Liver (tissue), 8 donors: ENCODE measurements at regions not wholly inside any gene's neighbourhood (a gene's known extent, or its start where the extent isn't known, plus 50 kb on each side); places are given as distances from the start of the nearest gene placed in this dataset.

Experiments used
- DNase-seq: peaks from one replicate; pipeline ENCODE4 v3.0.0-alpha.2; 2017; ENCODE audit warnings: low spot score
- H3K27ac ChIP-seq, 2 donors: one replicate each; pipeline ENCODE4 v1.7.0; 2013; ENCODE audit warnings: inconsistent platforms in 2 of 2, low read length in 2 of 2, control low read depth in 1 of 2, low read depth in 1 of 2, mild to moderate bottlenecking in 1 of 2
- H3K27me3 ChIP-seq, 4 donors: one replicate each; pipeline versions ENCODE4 v1.6.1 to v1.7.0; 2013; ENCODE audit warnings: low read length in 3 of 4, inconsistent platforms in 1 of 4, mild to moderate bottlenecking in 1 of 4, moderate library complexity in 1 of 4; ENCODE audit not compliant: control insufficient read depth in 4 of 4, insufficient read depth in 4 of 4
- H3K36me3 ChIP-seq, 4 donors: one replicate each; pipeline versions ENCODE4 v1.6.1 to v1.7.0; 2013; ENCODE audit warnings: low read length in 3 of 4, mild to moderate bottlenecking in 3 of 4, low read depth in 1 of 4, moderate library complexity in 1 of 4; ENCODE audit not compliant: control insufficient read depth in 4 of 4, insufficient read depth in 3 of 4
- H3K4me1 ChIP-seq, 4 donors: one replicate each; pipeline versions ENCODE4 v1.6.1 to v1.7.0; 2013; ENCODE audit warnings: low read length in 3 of 4, mild to moderate bottlenecking in 3 of 4, moderate library complexity in 1 of 4; ENCODE audit not compliant: control insufficient read depth in 4 of 4, insufficient read depth in 4 of 4
- H3K4me3 ChIP-seq, 3 donors: one replicate each; pipeline versions ENCODE4 v1.6.1 to v1.7.0; 2013; ENCODE audit warnings: low read length in 3 of 3, control low read depth in 1 of 3, low read depth in 1 of 3, mild to moderate bottlenecking in 1 of 3
- H3K9ac ChIP-seq, 2 donors: one replicate each; pipeline ENCODE4 v1.7.0; 2013; ENCODE audit warnings: low read length in 2 of 2, mild to moderate bottlenecking in 2 of 2, moderate library complexity in 2 of 2, control low read depth in 1 of 2, low read depth in 1 of 2
- H3K9me3 ChIP-seq, 4 donors: one replicate each; pipeline versions ENCODE4 v1.6.1 to v1.7.0; 2013; ENCODE audit warnings: low read length in 3 of 4; ENCODE audit not compliant: control insufficient read depth in 4 of 4
- EGR1 ChIP-seq, 2 donors: IDR thresholded peaks; 2 replicates each; pipeline ENCODE4 v1.6.1; 2016 to 2018; ENCODE audit warnings: antibody characterized with exemption in 2 of 2, low read depth in 2 of 2
- FOXA1 ChIP-seq: IDR thresholded peaks from 2 replicates; pipeline ENCODE4 v1.6.1; 2016; ENCODE audit warnings: antibody characterized with exemption
- FOXA2 ChIP-seq: IDR thresholded peaks from 2 replicates; pipeline ENCODE4 v1.6.1; 2016; ENCODE audit warnings: antibody characterized with exemption
- GABPA ChIP-seq, 2 donors: IDR thresholded peaks in 1 of 2; conservative IDR thresholded peaks in 1 of 2; 2 replicates each; pipeline ENCODE4 v1.6.1; 2016; ENCODE audit warnings: antibody characterized with exemption in 2 of 2, mild to moderate bottlenecking in 1 of 2, moderate library complexity in 1 of 2
- HNF4A ChIP-seq, 2 donors: conservative IDR thresholded peaks; 2 replicates each; pipeline ENCODE4 v1.6.1; 2016; ENCODE audit warnings: antibody characterized with exemption in 2 of 2, mild to moderate bottlenecking in 2 of 2
- HNF4G ChIP-seq: IDR thresholded peaks from 2 replicates; pipeline ENCODE4 v1.6.1; 2016; ENCODE audit warnings: antibody characterized with exemption
- JUND ChIP-seq, 2 donors: IDR thresholded peaks; 2 replicates each; pipeline ENCODE4 v1.6.1; 2016; ENCODE audit warnings: antibody characterized with exemption in 2 of 2
- NR2F2 ChIP-seq: IDR thresholded peaks from 2 replicates; pipeline ENCODE4 v1.6.1; 2016; ENCODE audit warnings: antibody characterized with exemption
- RAD21 ChIP-seq, 2 donors: IDR thresholded peaks; 2 replicates each; pipeline ENCODE4 v1.6.1; 2016; ENCODE audit warnings: antibody characterized with exemption in 2 of 2, mild to moderate bottlenecking in 2 of 2
- RXRA ChIP-seq, 2 donors: IDR thresholded peaks; 2 replicates each; pipeline ENCODE4 v1.6.1; 2017 to 2018; ENCODE audit warnings: antibody characterized with exemption in 2 of 2, mild to moderate bottlenecking in 1 of 2
- SP1 ChIP-seq: IDR thresholded peaks from 2 replicates; pipeline ENCODE4 v1.6.1; 2018; ENCODE audit warnings: antibody characterized with exemption, mild to moderate bottlenecking
- TAF1 ChIP-seq: conservative IDR thresholded peaks from 2 replicates; pipeline ENCODE4 v1.6.1; 2016; ENCODE audit warnings: antibody characterized with exemption, mild to moderate bottlenecking
- YY1 ChIP-seq: IDR thresholded peaks from 2 replicates; pipeline ENCODE4 v1.6.1; 2016; ENCODE audit warnings: antibody characterized with exemption, mild to moderate bottlenecking
- WGBS: extraction: QIAGEN DNeasy Blood & Tissue Kit; methylation state at CpG from one replicate; pipeline ENCODE4 v1.1.7; 2013; 5-methylcytosine and 5-hydroxymethylcytosine counted together
- TF ChIP-seq, protein P1 (sequence below): IDR thresholded peaks from 2 replicates; pipeline ENCODE4 v1.6.1; 2016; ENCODE audit warnings: antibody characterized with exemption
- TF ChIP-seq, protein P2 (sequence below): IDR thresholded peaks from 2 replicates; pipeline ENCODE4 v1.6.1; 2016; ENCODE audit warnings: antibody characterized with exemption
- TF ChIP-seq, protein P3 (sequence below): IDR thresholded peaks from 2 replicates; pipeline ENCODE4 v1.6.1; 2016; ENCODE audit warnings: antibody characterized with exemption
- TF ChIP-seq, protein P4 (sequence below): IDR thresholded peaks from 2 replicates; pipeline ENCODE4 v1.6.1; 2016; ENCODE audit warnings: antibody characterized with exemption, mild to moderate bottlenecking
- TF ChIP-seq, protein P5 (sequence below): fragments of 150-350 bp; IDR thresholded peaks from 2 replicates; pipeline ENCODE4 v1.5.1; 2017; ENCODE audit warnings: improper control_type of control experiment, low read depth, low read length; ENCODE audit not compliant: missing input control
- donor health status: healthy.
- donor health status: healthy.
- donor health status: healthy.
- donor health status: healthy.
- donor health status: healthy.

DNA sequence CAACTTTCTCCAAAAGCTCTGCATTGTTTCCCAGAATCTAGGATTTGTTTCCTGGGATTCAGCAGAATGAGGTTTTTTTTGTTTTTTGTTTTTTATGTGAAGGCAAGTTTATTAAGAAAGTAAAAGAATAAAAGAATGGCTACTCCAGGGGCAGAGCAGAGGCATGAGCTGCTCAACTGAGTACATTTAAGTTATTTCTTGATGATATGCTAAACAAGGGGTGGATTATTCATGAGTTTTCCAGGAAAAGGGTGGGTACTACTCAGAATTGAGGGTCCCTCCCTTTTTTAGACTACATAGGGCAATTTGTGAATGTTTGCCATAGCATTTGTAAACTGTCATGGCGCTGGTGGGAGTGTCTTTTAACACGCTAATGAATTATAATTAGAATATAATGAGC, 292.5 kb upstream of the SGK1 start:
- no peak for DNase-seq
- Histone ChIP-seq H3K27me3 (no peaks in the 10 kb centered on the region), H3K27ac (no peak overlapping the region), H3K4me1 (no peaks in the 10 kb centered on the region), H3K9ac (no peak overlapping the region), H3K36me3 (no peaks in the 10 kb centered on the region), H3K9me3 (no peaks in the 10 kb centered on the region), H3K4me3 (no peak overlapping the region)
- WGBS = 90% methylated on average over 2 of the region's 2 CpGs
- TF ChIP-seq FOXA2 (no peak), GABPA (IDR thresholded peaks at IDR 0.05 in 1 of 2, conservative IDR thresholded peaks at IDR 0.05 in 1 of 2) (no peak), HNF4A (conservative IDR thresholded peaks at IDR 0.05) (no peak), JUND (IDR thresholded peaks at IDR 0.05) (no peak), NR2F2 (no peak), RAD21 (IDR thresholded peaks at IDR 0.05) (no peak), SP1 (no peak)
- TF ChIP-seq, protein P1, sequence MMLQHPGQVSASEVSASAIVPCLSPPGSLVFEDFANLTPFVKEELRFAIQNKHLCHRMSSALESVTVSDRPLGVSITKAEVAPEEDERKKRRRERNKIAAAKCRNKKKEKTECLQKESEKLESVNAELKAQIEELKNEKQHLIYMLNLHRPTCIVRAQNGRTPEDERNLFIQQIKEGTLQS = no peak
- TF ChIP-seq, protein P2, sequence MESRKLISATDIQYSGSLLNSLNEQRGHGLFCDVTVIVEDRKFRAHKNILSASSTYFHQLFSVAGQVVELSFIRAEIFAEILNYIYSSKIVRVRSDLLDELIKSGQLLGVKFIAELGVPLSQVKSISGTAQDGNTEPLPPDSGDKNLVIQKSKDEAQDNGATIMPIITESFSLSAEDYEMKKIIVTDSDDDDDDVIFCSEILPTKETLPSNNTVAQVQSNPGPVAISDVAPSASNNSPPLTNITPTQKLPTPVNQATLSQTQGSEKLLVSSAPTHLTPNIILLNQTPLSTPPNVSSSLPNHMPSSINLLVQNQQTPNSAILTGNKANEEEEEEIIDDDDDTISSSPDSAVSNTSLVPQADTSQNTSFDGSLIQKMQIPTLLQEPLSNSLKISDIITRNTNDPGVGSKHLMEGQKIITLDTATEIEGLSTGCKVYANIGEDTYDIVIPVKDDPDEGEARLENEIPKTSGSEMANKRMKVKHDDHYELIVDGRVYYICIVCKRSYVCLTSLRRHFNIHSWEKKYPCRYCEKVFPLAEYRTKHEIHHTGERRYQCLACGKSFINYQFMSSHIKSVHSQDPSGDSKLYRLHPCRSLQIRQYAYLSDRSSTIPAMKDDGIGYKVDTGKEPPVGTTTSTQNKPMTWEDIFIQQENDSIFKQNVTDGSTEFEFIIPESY = no peak
- TF ChIP-seq, protein P3, sequence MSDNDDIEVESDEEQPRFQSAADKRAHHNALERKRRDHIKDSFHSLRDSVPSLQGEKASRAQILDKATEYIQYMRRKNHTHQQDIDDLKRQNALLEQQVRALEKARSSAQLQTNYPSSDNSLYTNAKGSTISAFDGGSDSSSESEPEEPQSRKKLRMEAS = no peak

DNA sequence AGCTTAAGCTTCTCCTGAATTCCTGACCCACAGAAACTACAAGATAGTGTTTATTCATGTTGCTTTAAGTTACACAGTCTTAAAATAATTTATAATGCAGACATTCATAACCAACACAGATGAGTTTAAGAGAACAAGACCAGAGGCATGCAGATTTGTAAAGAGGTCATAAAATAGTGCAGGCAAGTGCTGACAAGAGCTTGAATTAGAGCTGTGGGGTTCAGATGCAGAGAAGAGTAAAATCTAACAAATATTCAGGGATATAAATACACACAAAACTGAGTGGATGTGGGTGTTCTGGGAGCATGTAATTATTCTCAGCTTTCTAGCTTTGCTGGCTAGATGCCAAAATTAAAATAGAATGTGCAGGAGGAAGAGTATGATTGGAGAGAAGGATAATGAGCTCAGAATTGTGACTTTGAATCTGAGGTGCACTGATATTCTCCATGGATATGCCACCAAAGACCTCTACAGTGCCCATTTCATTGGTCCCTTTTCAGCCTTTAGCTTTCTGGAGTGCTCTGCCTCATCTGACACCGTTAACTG, 291.9 kb upstream of the SGK1 start:
- TF ChIP-seq, protein P4, sequence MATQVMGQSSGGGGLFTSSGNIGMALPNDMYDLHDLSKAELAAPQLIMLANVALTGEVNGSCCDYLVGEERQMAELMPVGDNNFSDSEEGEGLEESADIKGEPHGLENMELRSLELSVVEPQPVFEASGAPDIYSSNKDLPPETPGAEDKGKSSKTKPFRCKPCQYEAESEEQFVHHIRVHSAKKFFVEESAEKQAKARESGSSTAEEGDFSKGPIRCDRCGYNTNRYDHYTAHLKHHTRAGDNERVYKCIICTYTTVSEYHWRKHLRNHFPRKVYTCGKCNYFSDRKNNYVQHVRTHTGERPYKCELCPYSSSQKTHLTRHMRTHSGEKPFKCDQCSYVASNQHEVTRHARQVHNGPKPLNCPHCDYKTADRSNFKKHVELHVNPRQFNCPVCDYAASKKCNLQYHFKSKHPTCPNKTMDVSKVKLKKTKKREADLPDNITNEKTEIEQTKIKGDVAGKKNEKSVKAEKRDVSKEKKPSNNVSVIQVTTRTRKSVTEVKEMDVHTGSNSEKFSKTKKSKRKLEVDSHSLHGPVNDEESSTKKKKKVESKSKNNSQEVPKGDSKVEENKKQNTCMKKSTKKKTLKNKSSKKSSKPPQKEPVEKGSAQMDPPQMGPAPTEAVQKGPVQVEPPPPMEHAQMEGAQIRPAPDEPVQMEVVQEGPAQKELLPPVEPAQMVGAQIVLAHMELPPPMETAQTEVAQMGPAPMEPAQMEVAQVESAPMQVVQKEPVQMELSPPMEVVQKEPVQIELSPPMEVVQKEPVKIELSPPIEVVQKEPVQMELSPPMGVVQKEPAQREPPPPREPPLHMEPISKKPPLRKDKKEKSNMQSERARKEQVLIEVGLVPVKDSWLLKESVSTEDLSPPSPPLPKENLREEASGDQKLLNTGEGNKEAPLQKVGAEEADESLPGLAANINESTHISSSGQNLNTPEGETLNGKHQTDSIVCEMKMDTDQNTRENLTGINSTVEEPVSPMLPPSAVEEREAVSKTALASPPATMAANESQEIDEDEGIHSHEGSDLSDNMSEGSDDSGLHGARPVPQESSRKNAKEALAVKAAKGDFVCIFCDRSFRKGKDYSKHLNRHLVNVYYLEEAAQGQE = no peak
- no peak for TF ChIP-seq FOXA1
- TF ChIP-seq YY1 = no peak
- no peak for TF ChIP-seq NR2F2
- TF ChIP-seq RAD21 (IDR thresholded peaks at IDR 0.05) = no peak
- TF ChIP-seq RXRA (IDR thresholded peaks at IDR 0.05) = no peak
- TF ChIP-seq, protein P3 = no peak
- no peak for TF ChIP-seq EGR1 (IDR thresholded peaks at IDR 0.05; ENCODE audit: low read depth in 2 of 2)
- no peak for TF ChIP-seq JUND (IDR thresholded peaks at IDR 0.05)
- TF ChIP-seq, protein P5, sequence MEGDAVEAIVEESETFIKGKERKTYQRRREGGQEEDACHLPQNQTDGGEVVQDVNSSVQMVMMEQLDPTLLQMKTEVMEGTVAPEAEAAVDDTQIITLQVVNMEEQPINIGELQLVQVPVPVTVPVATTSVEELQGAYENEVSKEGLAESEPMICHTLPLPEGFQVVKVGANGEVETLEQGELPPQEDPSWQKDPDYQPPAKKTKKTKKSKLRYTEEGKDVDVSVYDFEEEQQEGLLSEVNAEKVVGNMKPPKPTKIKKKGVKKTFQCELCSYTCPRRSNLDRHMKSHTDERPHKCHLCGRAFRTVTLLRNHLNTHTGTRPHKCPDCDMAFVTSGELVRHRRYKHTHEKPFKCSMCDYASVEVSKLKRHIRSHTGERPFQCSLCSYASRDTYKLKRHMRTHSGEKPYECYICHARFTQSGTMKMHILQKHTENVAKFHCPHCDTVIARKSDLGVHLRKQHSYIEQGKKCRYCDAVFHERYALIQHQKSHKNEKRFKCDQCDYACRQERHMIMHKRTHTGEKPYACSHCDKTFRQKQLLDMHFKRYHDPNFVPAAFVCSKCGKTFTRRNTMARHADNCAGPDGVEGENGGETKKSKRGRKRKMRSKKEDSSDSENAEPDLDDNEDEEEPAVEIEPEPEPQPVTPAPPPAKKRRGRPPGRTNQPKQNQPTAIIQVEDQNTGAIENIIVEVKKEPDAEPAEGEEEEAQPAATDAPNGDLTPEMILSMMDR = no peak
- TF ChIP-seq FOXA2 = no peak
- TF ChIP-seq HNF4G = no peak
- no peak for TF ChIP-seq SP1
- no peak for TF ChIP-seq GABPA (IDR thresholded peaks at IDR 0.05 in 1 of 2, conservative IDR thresholded peaks at IDR 0.05 in 1 of 2)
- TF ChIP-seq, protein P1 = no peak
- no peak for TF ChIP-seq TAF1
- TF ChIP-seq HNF4A (conservative IDR thresholded peaks at IDR 0.05) = no peak
- TF ChIP-seq, protein P2 = no peak
- Histone ChIP-seq H3K9me3 (no peaks in the 10 kb centered on the region), H3K9ac (no peak overlapping the region), H3K36me3 (no peaks in the 10 kb centered on the region), H3K4me1 (no peaks in the 10 kb centered on the region), H3K27ac (no peak overlapping the region), H3K4me3 (no peak overlapping the region), H3K27me3 (no peaks in the 10 kb centered on the region)
- no peak for DNase-seq
- WGBS = 98% methylated on average over 1 of the region's 1 CpG
